WTC11 (cell line): ENCODE measurements at regions not wholly inside any gene's neighbourhood (a gene's known extent, or its start where the extent isn't known, plus 50 kb on each side); places are given as distances from the start of the nearest gene placed in this dataset.

Experiments used
- ATF1 ChIP-seq: sonication (generic); formaldehyde crosslinking; IDR thresholded peaks from 2 replicates; pipeline ENCODE4 v1.8.1; 2023; ENCODE audit warnings: mild to moderate bottlenecking, moderate library complexity, missing genetic modification reagents
- ATF3 ChIP-seq: sonication (generic); formaldehyde crosslinking; conservative IDR thresholded peaks from 2 replicates; pipeline ENCODE4 v1.8.1; 2022; ENCODE audit warnings: mild to moderate bottlenecking, missing genetic modification reagents
- ATF6 ChIP-seq: sonication (generic); formaldehyde crosslinking; IDR thresholded peaks from 2 replicates; pipeline ENCODE4 v1.8.1; 2023; ENCODE audit warnings: mild to moderate bottlenecking, missing genetic modification reagents
- CREM ChIP-seq: sonication (generic); formaldehyde crosslinking; IDR thresholded peaks from 2 replicates; pipeline ENCODE4 v1.8.1; 2022; ENCODE audit warnings: mild to moderate bottlenecking, missing genetic modification reagents, moderate library complexity
- CTCF ChIP-seq: fragments of 200-600 bp; IDR thresholded peaks from 2 replicates; pipeline ENCODE4 v1.8.0; 2022; ENCODE audit warnings: antibody characterized with exemption
- MAX ChIP-seq: sonication (generic); formaldehyde crosslinking; IDR thresholded peaks from 2 replicates; pipeline ENCODE4 v1.8.0; 2022; ENCODE audit warnings: mild to moderate bottlenecking, missing genetic modification reagents
- NR1H2 ChIP-seq: sonication (generic); formaldehyde crosslinking; IDR thresholded peaks from 2 replicates; pipeline ENCODE4 v1.9.0; 2021; ENCODE audit warnings: mild to moderate bottlenecking, moderate library complexity, missing genetic modification reagents

GRCh38 chr10:78915190-78915518, 153.6 kb upstream of the ZMIZ1 start:
- no peak for TF ChIP-seq CTCF
- no peak for TF ChIP-seq CREM
- no peak for TF ChIP-seq ATF1 (CRISPR knock-in tag)
- TF ChIP-seq ATF6 (CRISPR knock-in tag), result no peak
- no peak for TF ChIP-seq NR1H2 (CRISPR knock-in tag)
- no peak for TF ChIP-seq ATF3 (CRISPR knock-in tag)
- no peak for TF ChIP-seq MAX
